ENCODE measurements at regions not wholly inside any gene's neighbourhood (a gene's known extent, or its start where the extent isn't known, plus 50 kb on each side); places are given as distances from the start of the nearest gene placed in this dataset.

GRCh38 chr4:181271116-181271640 is 972.0 kb upstream of the TENM3 start:
- Histone ChIP-seq H3K4me1 (ENCODE audit: insufficient read depth, low read length) (no peaks in the 10 kb centered on the region), H3K9ac (ENCODE audit: low read depth, low read length) (no peak overlapping the region), H3K36me3 (ENCODE audit: insufficient read depth, low read length) (no peaks in the 10 kb centered on the region), H3K9me3 (ENCODE audit: control insufficient read depth, insufficient read depth, low read length) (no peaks in the 10 kb centered on the region)

- Histone ChIP-seq H3K36me3 (ENCODE audit: insufficient read depth, low read length) (no peaks in the 10 kb centered on the region), H3K9me3 (ENCODE audit: control insufficient read depth, insufficient read depth, low read length) (no peaks in the 10 kb centered on the region), H3K4me1 (ENCODE audit: insufficient read depth, low read length) (no peaks in the 10 kb centered on the region), H3K9ac (ENCODE audit: low read depth, low read length) (no peak overlapping the region)
These were observed 970.8 kb upstream of the TENM3 start for GRCh38 chr4:181272422-181272821.

- Histone ChIP-seq H3K9me3 (ENCODE audit: control insufficient read depth, insufficient read depth, low read length) (no peaks in the 10 kb centered on the region), H3K4me1 (ENCODE audit: insufficient read depth, low read length) (peaks cover 17% of the 10 kb centered on the region; the same call in 1 of the 2 replicates), H3K36me3 (ENCODE audit: insufficient read depth, low read length) (no peaks in the 10 kb centered on the region), H3K9ac (ENCODE audit: low read depth, low read length) (no peak overlapping the region)
These were observed 964.3 kb upstream of the TENM3 start for GRCh38 chr4:181278941-181279340.

GRCh38 chr4:181281451-181281850 is 961.8 kb upstream of the TENM3 start:
- Histone ChIP-seq H3K9me3 (ENCODE audit: control insufficient read depth, insufficient read depth, low read length) (no peaks in the 10 kb centered on the region), H3K4me1 (ENCODE audit: insufficient read depth, low read length) (peaks cover 17% of the 10 kb centered on the region; the same call in 1 of the 2 replicates)

GRCh38 chr4:181289198-181289597 is 954.0 kb upstream of the TENM3 start:
- no peak overlapping the region for H3K9ac ChIP-seq (ENCODE audit: low read depth, low read length)
- no peaks in the 10 kb centered on the region for H3K9me3 ChIP-seq (ENCODE audit: control insufficient read depth, insufficient read depth, low read length)
- no peaks in the 10 kb centered on the region; the same call in 1 of the 2 replicates for H3K4me1 ChIP-seq (ENCODE audit: insufficient read depth, low read length)

More at GRCh38 chr4:181281451-181281850, 961.8 kb upstream of the TENM3 start:
- Histone ChIP-seq H3K9ac (ENCODE audit: low read depth, low read length) (no peak overlapping the region), H3K36me3 (ENCODE audit: insufficient read depth, low read length) (no peaks in the 10 kb centered on the region)

GRCh38 chr4:181291615-181292014 is 951.6 kb upstream of the TENM3 start:
- no peaks in the 10 kb centered on the region for H3K36me3 ChIP-seq (ENCODE audit: insufficient read depth, low read length)
- no peaks in the 10 kb centered on the region; the same call in 1 of the 2 replicates for H3K4me1 ChIP-seq (ENCODE audit: insufficient read depth, low read length)
- no peak overlapping the region for H3K9ac ChIP-seq (ENCODE audit: low read depth, low read length)
- no peaks in the 10 kb centered on the region for H3K9me3 ChIP-seq (ENCODE audit: control insufficient read depth, insufficient read depth, low read length)

More at GRCh38 chr4:181289198-181289597, 954.0 kb upstream of the TENM3 start:
- no peaks in the 10 kb centered on the region for H3K36me3 ChIP-seq (ENCODE audit: insufficient read depth, low read length)

GRCh38 chr4:181293014-181293413 is 950.2 kb upstream of the TENM3 start:
- Histone ChIP-seq H3K9ac (ENCODE audit: low read depth, low read length) (no peak overlapping the region), H3K36me3 (ENCODE audit: insufficient read depth, low read length) (no peaks in the 10 kb centered on the region), H3K4me1 (ENCODE audit: insufficient read depth, low read length) (no peaks in the 10 kb centered on the region; the same call in 1 of the 2 replicates), H3K9me3 (ENCODE audit: control insufficient read depth, insufficient read depth, low read length) (no peaks in the 10 kb centered on the region)

GRCh38 chr4:181293541-181293940 is 949.7 kb upstream of the TENM3 start:
- Histone ChIP-seq H3K9me3 (ENCODE audit: control insufficient read depth, insufficient read depth, low read length) (no peaks in the 10 kb centered on the region), H3K9ac (ENCODE audit: low read depth, low read length) (no peak overlapping the region), H3K4me1 (ENCODE audit: insufficient read depth, low read length) (no peaks in the 10 kb centered on the region; the same call in 1 of the 2 replicates), H3K36me3 (ENCODE audit: insufficient read depth, low read length) (no peaks in the 10 kb centered on the region)

- Histone ChIP-seq H3K9me3 (ENCODE audit: control insufficient read depth, insufficient read depth, low read length) (no peaks in the 10 kb centered on the region), H3K4me1 (ENCODE audit: insufficient read depth, low read length) (no peaks in the 10 kb centered on the region; the same call in 1 of the 2 replicates), H3K36me3 (ENCODE audit: insufficient read depth, low read length) (no peaks in the 10 kb centered on the region), H3K9ac (ENCODE audit: low read depth, low read length) (no peak overlapping the region)
These were observed 948.8 kb upstream of the TENM3 start for GRCh38 chr4:181294421-181294820.

- H3K9ac ChIP-seq (ENCODE audit: low read depth, low read length) = no peak overlapping the region
- no peaks in the 10 kb centered on the region for H3K36me3 ChIP-seq (ENCODE audit: insufficient read depth, low read length)
- peaks cover 3% of the 10 kb centered on the region; the same call in 1 of the 2 replicates for H3K4me1 ChIP-seq (ENCODE audit: insufficient read depth, low read length)
- H3K9me3 ChIP-seq (ENCODE audit: control insufficient read depth, insufficient read depth, low read length) = no peaks in the 10 kb centered on the region
These were observed 941.2 kb upstream of the TENM3 start for GRCh38 chr4:181301735-181302710.

GRCh38 chr4:181307824-181308223 is 935.4 kb upstream of the TENM3 start:
- H3K9ac ChIP-seq (ENCODE audit: low read depth, low read length) = no peak overlapping the region
- peaks cover 11% of the 10 kb centered on the region; the same call in 1 of the 2 replicates for H3K4me1 ChIP-seq (ENCODE audit: insufficient read depth, low read length)
- H3K9me3 ChIP-seq (ENCODE audit: control insufficient read depth, insufficient read depth, low read length) = no peaks in the 10 kb centered on the region
- H3K36me3 ChIP-seq (ENCODE audit: insufficient read depth, low read length) = no peaks in the 10 kb centered on the region

GRCh38 chr4:181308476-181309312 is 934.5 kb upstream of the TENM3 start:
- no peaks in the 10 kb centered on the region for H3K36me3 ChIP-seq (ENCODE audit: insufficient read depth, low read length)
- peaks cover 11% of the 10 kb centered on the region; the same call in 1 of the 2 replicates for H3K4me1 ChIP-seq (ENCODE audit: insufficient read depth, low read length)
- no peaks in the 10 kb centered on the region for H3K9me3 ChIP-seq (ENCODE audit: control insufficient read depth, insufficient read depth, low read length)
- H3K9ac ChIP-seq (ENCODE audit: low read depth, low read length) = no peak overlapping the region

GRCh38 chr4:181312066-181312465 is 931.1 kb upstream of the TENM3 start:
- peaks cover 8% of the 10 kb centered on the region; the same call in 1 of the 2 replicates for H3K4me1 ChIP-seq (ENCODE audit: insufficient read depth, low read length)

GRCh38 chr4:181319629-181320028 is 923.6 kb upstream of the TENM3 start:
- Histone ChIP-seq H3K4me1 (ENCODE audit: insufficient read depth, low read length) (no peaks in the 10 kb centered on the region), H3K9ac (ENCODE audit: low read depth, low read length) (no peak overlapping the region)

More at GRCh38 chr4:181312066-181312465, 931.1 kb upstream of the TENM3 start:
- Histone ChIP-seq H3K9ac (ENCODE audit: low read depth, low read length) (no peak overlapping the region), H3K9me3 (ENCODE audit: control insufficient read depth, insufficient read depth, low read length) (no peaks in the 10 kb centered on the region), H3K36me3 (ENCODE audit: insufficient read depth, low read length) (no peaks in the 10 kb centered on the region)

More at GRCh38 chr4:181319629-181320028, 923.6 kb upstream of the TENM3 start:
- H3K9me3 ChIP-seq (ENCODE audit: control insufficient read depth, insufficient read depth, low read length) = no peaks in the 10 kb centered on the region
- no peaks in the 10 kb centered on the region for H3K36me3 ChIP-seq (ENCODE audit: insufficient read depth, low read length)
